Transverse colon (tissue), 4 donors: ENCODE measurements at regions not wholly inside any gene's neighbourhood (a gene's known extent, or its start where the extent isn't known, plus 50 kb on each side); places are given as distances from the start of the nearest gene placed in this dataset.

Source experiments
- CTCF ChIP-seq, 5 experiments: fragments of 200-600 bp in 3 of 5; fragments of 450-650 bp in 2 of 5; sonication (generic) in 3 of 5; IDR thresholded peaks; 1 replicate in 2 of 5; 2 replicates in 3 of 5; pipeline ENCODE4 v1.5.1; 2016 to 2017; ENCODE audit warnings: antibody characterized with exemption in 5 of 5, inconsistent platforms in 3 of 5, mild to moderate bottlenecking in 2 of 5, moderate library complexity in 1 of 5
- EP300 ChIP-seq: sonication (generic); formaldehyde crosslinking; IDR thresholded peaks from one replicate; pipeline ENCODE4 v1.6.1; 2017; ENCODE audit warnings: antibody characterized with exemption, low read depth
- POLR2A ChIP-seq: fragments of 450-650 bp; IDR thresholded peaks from one replicate; pipeline ENCODE4 v1.6.1; 2016; ENCODE audit warnings: antibody characterized with exemption, mild to moderate bottlenecking, moderate library complexity
- POLR2AphosphoS5 ChIP-seq, 3 donors: sonication (generic); formaldehyde crosslinking; IDR thresholded peaks; one replicate each; pipeline ENCODE4 v1.6.1; 2016; ENCODE audit warnings: antibody characterized with exemption in 3 of 3

- TF ChIP-seq CTCF (IDR thresholded peaks at IDR 0.05): no peak
- TF ChIP-seq POLR2A: no peak
- no peak for TF ChIP-seq POLR2AphosphoS5 (IDR thresholded peaks at IDR 0.05)
- TF ChIP-seq EP300: no peak
These were observed 202.8 kb upstream of the GRID2 start for GRCh38 chr4:92100975-92101374.
